Left renal pelvis (tissue), 4 donors: ENCODE measurements at regions not wholly inside any gene's neighbourhood (a gene's known extent, or its start where the extent isn't known, plus 50 kb on each side); places are given as distances from the start of the nearest gene placed in this dataset.

Source experiments
- DNase-seq, 4 donors: peaks; one replicate each; pipeline ENCODE4 v3.0.0-alpha.2; 2013; ENCODE audit warnings: low read depth in 4 of 4, low spot score in 3 of 4

- DNase-seq: no peak
Observed at GRCh38 chr2:79359419-79359818, 153.4 kb upstream of the CTNNA2 start.

GRCh38 chr2:79355569-79355968 is 157.3 kb upstream of the CTNNA2 start:
- no peak for DNase-seq

GRCh38 chr2:79327460-79327859 is 167.9 kb upstream of the REG3A start:
- DNase-seq: no peak

- DNase-seq: no peak
Observed at GRCh38 chr2:79320871-79321270, 161.3 kb upstream of the REG3A start.

- DNase-seq: no peak
Observed at GRCh38 chr2:79294994-79295393, 135.4 kb upstream of the REG3A start.

GRCh38 chr2:79292958-79293315 is 133.4 kb upstream of the REG3A start:
- DNase-seq: no peak

- no peak for DNase-seq
Observed at GRCh38 chr2:79292239-79292957, 132.8 kb upstream of the REG3A start.

GRCh38 chr2:79275863-79276262 is 116.3 kb upstream of the REG3A start:
- DNase-seq: no peak

- no peak for DNase-seq
Observed at GRCh38 chr2:79275197-79275596, 115.6 kb upstream of the REG3A start.

- no peak for DNase-seq
Observed at GRCh38 chr2:79272616-79273015, 113.1 kb upstream of the REG3A start.

GRCh38 chr2:79271456-79271855 is 111.9 kb upstream of the REG3A start:
- DNase-seq: no peak

GRCh38 chr2:79260848-79261247 is 101.3 kb upstream of the REG3A start:
- DNase-seq: no peak

GRCh38 chr2:79259959-79260358 is 100.4 kb upstream of the REG3A start:
- DNase-seq: no peak

GRCh38 chr2:79259296-79259695 is 99.7 kb upstream of the REG3A start:
- DNase-seq: no peak

GRCh38 chr2:79253243-79253774 is 93.8 kb upstream of the REG3A start:
- no peak for DNase-seq

GRCh38 chr2:79250656-79251055 is 91.1 kb upstream of the REG3A start:
- no peak for DNase-seq

- no peak for DNase-seq
Observed at GRCh38 chr2:79248776-79249175, 89.2 kb upstream of the REG3A start.

- no peak for DNase-seq
Observed at GRCh38 chr2:79235135-79235534, 75.6 kb upstream of the REG3A start.

- DNase-seq: no peak
Observed at GRCh38 chr2:79223539-79223938, 64.0 kb upstream of the REG3A start.

GRCh38 chr2:79219383-79219988 is 59.9 kb upstream of the REG3A start:
- peak in 3 of 4 donors; percentile 12 to 18 (median 12) for DNase-seq

GRCh38 chr2:79210274-79210917 is 50.8 kb upstream of the REG3A start:
- DNase-seq: no peak
